NCI-H128 (cell line): ENCODE measurements at regions not wholly inside any gene's neighbourhood (a gene's known extent, or its start where the extent isn't known, plus 50 kb on each side); places are given as distances from the start of the nearest gene placed in this dataset.
"Not testable (repeated sequence)": the region's sequence is repeated elsewhere in the genome, so short reads cannot be mapped to it uniquely, and the experiment has no call there.

ENCODE experiments used
- DNase-seq: peaks from one replicate; lab custom pipeline; 2025; ENCODE audit not compliant: unreplicated experiment; lab: John Stamatoyannopoulos, UW

GRCh38 chr20:7155794-7156193, 388.3 kb downstream of the BMP2 start:
- DNase-seq, result no peak

- no peak for DNase-seq
Measured at GRCh38 chr20:7159903-7160302, 392.4 kb downstream of the BMP2 start.

- DNase-seq, result no peak
Measured at GRCh38 chr20:7161690-7162089, 394.2 kb downstream of the BMP2 start.

- DNase-seq, result no peak
Measured at GRCh38 chr20:7171911-7172310, 404.4 kb downstream of the BMP2 start.

- no peak for DNase-seq
Measured at GRCh38 chr20:7174554-7174953, 407.1 kb downstream of the BMP2 start.

- DNase-seq, result not testable (repeated sequence)
Measured at GRCh38 chr20:7175827-7176226, 408.3 kb downstream of the BMP2 start.

GRCh38 chr20:7178004-7178403, 410.5 kb downstream of the BMP2 start:
- no peak for DNase-seq

GRCh38 chr20:7180256-7181045, 413.0 kb downstream of the BMP2 start:
- no peak for DNase-seq

GRCh38 chr20:7189231-7189630, 421.7 kb downstream of the BMP2 start:
- DNase-seq, result no peak

- no peak for DNase-seq
Measured at GRCh38 chr20:7193681-7194080, 426.2 kb downstream of the BMP2 start.

- DNase-seq, result no peak
Measured at GRCh38 chr20:7195704-7196103, 428.2 kb downstream of the BMP2 start.

- no peak for DNase-seq
Measured at GRCh38 chr20:7196481-7196880, 429.0 kb downstream of the BMP2 start.

- DNase-seq, result no peak
Measured at GRCh38 chr20:7199861-7200260, 432.4 kb downstream of the BMP2 start.

- no peak for DNase-seq
Measured at GRCh38 chr20:7207186-7207798, 439.8 kb downstream of the BMP2 start.

GRCh38 chr20:7210910-7211309, 443.4 kb downstream of the BMP2 start:
- no peak for DNase-seq

- no peak for DNase-seq
Measured at GRCh38 chr20:7214081-7214740, 446.7 kb downstream of the BMP2 start.

- DNase-seq, result no peak
Measured at GRCh38 chr20:7217606-7218005, 450.1 kb downstream of the BMP2 start.

- DNase-seq, result no peak
Measured at GRCh38 chr20:7220755-7221154, 453.3 kb downstream of the BMP2 start.

- no peak for DNase-seq
Measured at GRCh38 chr20:7226156-7226555, 458.7 kb downstream of the BMP2 start.

GRCh38 chr20:7231303-7231702, 463.8 kb downstream of the BMP2 start:
- DNase-seq, result no peak

- DNase-seq, result no peak
Measured at GRCh38 chr20:7232796-7233195, 465.3 kb downstream of the BMP2 start.

- DNase-seq, result no peak
Measured at GRCh38 chr20:7237251-7237650, 469.8 kb downstream of the BMP2 start.
